ENCODE measurements at regions not wholly inside any gene's neighbourhood (a gene's known extent, or its start where the extent isn't known, plus 50 kb on each side); places are given as distances from the start of the nearest gene placed in this dataset.

DNA sequence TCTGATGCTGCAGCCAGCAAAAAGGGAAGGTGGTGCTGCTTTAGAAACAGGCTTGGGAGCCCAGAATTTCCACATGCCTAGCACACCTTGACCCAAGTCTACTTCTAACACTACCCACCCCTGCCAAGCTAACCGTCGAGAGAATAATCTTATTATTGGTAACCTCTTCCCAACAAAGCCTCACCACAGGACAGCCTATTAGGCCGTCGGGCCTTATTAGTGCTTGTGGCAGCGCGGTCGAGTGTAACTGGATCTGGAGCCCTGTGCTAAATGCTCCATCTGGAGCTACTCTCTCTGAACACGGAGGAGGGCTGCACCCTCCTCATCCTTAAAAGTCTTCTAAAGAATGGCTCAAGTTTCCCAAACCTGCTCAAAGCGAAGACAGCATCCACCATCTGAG is 165.5 kb upstream of the NFIA start:
- ChIA-PET CTCF (no interaction called here), POLR2A (interaction anchor here (0.6 kb wide), 1 partner anchor 9 kb away, joined by 3 read pairs; no protein-coding TSS in a partner anchor)
- no peak for DNase-seq (ENCODE audit: low spot score)
- TF ChIP-seq, protein P1, sequence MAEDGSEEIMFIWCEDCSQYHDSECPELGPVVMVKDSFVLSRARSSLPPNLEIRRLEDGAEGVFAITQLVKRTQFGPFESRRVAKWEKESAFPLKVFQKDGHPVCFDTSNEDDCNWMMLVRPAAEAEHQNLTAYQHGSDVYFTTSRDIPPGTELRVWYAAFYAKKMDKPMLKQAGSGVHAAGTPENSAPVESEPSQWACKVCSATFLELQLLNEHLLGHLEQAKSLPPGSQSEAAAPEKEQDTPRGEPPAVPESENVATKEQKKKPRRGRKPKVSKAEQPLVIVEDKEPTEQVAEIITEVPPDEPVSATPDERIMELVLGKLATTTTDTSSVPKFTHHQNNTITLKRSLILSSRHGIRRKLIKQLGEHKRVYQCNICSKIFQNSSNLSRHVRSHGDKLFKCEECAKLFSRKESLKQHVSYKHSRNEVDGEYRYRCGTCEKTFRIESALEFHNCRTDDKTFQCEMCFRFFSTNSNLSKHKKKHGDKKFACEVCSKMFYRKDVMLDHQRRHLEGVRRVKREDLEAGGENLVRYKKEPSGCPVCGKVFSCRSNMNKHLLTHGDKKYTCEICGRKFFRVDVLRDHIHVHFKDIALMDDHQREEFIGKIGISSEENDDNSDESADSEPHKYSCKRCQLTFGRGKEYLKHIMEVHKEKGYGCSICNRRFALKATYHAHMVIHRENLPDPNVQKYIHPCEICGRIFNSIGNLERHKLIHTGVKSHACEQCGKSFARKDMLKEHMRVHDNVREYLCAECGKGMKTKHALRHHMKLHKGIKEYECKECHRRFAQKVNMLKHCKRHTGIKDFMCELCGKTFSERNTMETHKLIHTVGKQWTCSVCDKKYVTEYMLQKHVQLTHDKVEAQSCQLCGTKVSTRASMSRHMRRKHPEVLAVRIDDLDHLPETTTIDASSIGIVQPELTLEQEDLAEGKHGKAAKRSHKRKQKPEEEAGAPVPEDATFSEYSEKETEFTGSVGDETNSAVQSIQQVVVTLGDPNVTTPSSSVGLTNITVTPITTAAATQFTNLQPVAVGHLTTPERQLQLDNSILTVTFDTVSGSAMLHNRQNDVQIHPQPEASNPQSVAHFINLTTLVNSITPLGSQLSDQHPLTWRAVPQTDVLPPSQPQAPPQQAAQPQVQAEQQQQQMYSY (CRISPR knock-in tag; IDR thresholded peaks at IDR 0.05) = no peak
- TF ChIP-seq HMGA2 (CRISPR knock-in tag; IDR thresholded peaks at IDR 0.05) (no peak), ZNF121 (CRISPR knock-in tag; IDR thresholded peaks at IDR 0.05) (no peak), ZBTB43 (CRISPR knock-in tag; IDR thresholded peaks at IDR 0.05) (no peak), NR3C1 (CRISPR knock-in tag; conservative IDR thresholded peaks at IDR 0.05; ENCODE audit: low read depth) (no peak), PRRX2 (CRISPR knock-in tag; IDR thresholded peaks at IDR 0.05) (no peak), ESRRA (CRISPR knock-in tag; IDR thresholded peaks at IDR 0.05; ENCODE audit: borderline replicate concordance) (no peak), NFYB (CRISPR knock-in tag; conservative IDR thresholded peaks at IDR 0.05; ENCODE audit: low read depth) (no peak), ZNF219 (CRISPR knock-in tag; IDR thresholded peaks at IDR 0.05; ENCODE audit: borderline replicate concordance) (no peak), ZNF232 (CRISPR knock-in tag; IDR thresholded peaks at IDR 0.05) (no peak), CREB1 (CRISPR knock-in tag; IDR thresholded peaks at IDR 0.05) (no peak), TEAD1 (CRISPR knock-in tag; IDR thresholded peaks at IDR 0.05) (no peak), FOXP1 (CRISPR knock-in tag; IDR thresholded peaks at IDR 0.05; ENCODE audit: borderline replicate concordance) (no peak)
- TF ChIP-seq, protein P2, sequence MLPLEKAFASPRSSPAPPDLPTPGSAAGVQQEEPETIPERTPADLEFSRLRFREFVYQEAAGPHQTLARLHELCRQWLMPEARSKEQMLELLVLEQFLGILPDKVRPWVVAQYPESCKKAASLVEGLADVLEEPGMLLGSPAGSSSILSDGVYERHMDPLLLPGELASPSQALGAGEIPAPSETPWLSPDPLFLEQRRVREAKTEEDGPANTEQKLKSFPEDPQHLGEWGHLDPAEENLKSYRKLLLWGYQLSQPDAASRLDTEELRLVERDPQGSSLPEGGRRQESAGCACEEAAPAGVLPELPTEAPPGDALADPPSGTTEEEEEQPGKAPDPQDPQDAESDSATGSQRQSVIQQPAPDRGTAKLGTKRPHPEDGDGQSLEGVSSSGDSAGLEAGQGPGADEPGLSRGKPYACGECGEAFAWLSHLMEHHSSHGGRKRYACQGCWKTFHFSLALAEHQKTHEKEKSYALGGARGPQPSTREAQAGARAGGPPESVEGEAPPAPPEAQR (CRISPR knock-in tag; IDR thresholded peaks at IDR 0.05) = no peak
- TF ChIP-seq, protein P3, sequence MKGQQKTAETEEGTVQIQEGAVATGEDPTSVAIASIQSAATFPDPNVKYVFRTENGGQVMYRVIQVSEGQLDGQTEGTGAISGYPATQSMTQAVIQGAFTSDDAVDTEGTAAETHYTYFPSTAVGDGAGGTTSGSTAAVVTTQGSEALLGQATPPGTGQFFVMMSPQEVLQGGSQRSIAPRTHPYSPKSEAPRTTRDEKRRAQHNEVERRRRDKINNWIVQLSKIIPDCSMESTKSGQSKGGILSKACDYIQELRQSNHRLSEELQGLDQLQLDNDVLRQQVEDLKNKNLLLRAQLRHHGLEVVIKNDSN (CRISPR knock-in tag; IDR thresholded peaks at IDR 0.05) = no peak
- Mint-ChIP-seq H3K27ac (no peak overlapping the region), H3K9me3 (peaks cover 21% of the 10 kb centered on the region), H3K4me1 (peaks cover 21% of the 10 kb centered on the region), H3K27me3 (ENCODE audit: low read depth) (no peaks in the 10 kb centered on the region), H3K36me3 (no peaks in the 10 kb centered on the region), H3K4me3 (no peak overlapping the region)
- no peak for ATAC-seq

DNA sequence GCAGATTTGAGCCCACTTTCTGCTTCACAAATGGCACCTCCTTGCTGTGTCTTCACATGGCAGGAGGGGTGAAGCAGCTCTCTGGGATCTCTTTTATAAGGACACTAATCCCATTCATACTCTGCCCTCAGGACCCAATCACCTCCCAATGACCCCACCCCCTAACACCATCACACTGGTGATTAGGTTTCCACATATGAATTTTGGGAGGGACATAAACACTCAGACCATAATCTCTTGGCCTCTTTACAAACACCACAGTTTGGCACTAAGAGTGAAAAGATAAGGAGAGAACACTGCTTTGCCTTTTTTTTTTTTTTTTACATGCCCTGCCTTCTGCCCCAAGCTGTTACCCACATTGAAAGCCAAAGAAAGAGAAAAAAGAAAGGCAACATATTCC is 166.2 kb upstream of the NFIA start:
- ChIA-PET POLR2A (interaction anchor here (0.6 to 0.7 kb wide), 2 partner anchors 9 to 906 kb away, joined by 3 to 5 read pairs; no protein-coding TSS in a partner anchor), CTCF (no interaction called here)
- H3K27ac Mint-ChIP-seq = no peak overlapping the region
- no peaks in the 10 kb centered on the region for H3K27me3 Mint-ChIP-seq (ENCODE audit: low read depth)
- H3K9me3 Mint-ChIP-seq = peaks cover 21% of the 10 kb centered on the region
- no peak overlapping the region for H3K4me3 Mint-ChIP-seq
- no peaks in the 10 kb centered on the region for H3K36me3 Mint-ChIP-seq
- DNase-seq (ENCODE audit: low spot score) (no peak), ATAC-seq (no peak)
- TF ChIP-seq SP1 (CRISPR knock-in tag; conservative IDR thresholded peaks at IDR 0.05) (no peak), ZNF138 (CRISPR knock-in tag; conservative IDR thresholded peaks at IDR 0.05) (no peak), CDX4 (CRISPR knock-in tag; IDR thresholded peaks at IDR 0.05; ENCODE audit: borderline replicate concordance) (no peak), SOX15 (CRISPR knock-in tag; IDR thresholded peaks at IDR 0.05) (no peak)
- H3K4me1 Mint-ChIP-seq = peaks cover 23% of the 10 kb centered on the region
